ENCODE measurements at regions not wholly inside any gene's neighbourhood (a gene's known extent, or its start where the extent isn't known, plus 50 kb on each side); places are given as distances from the start of the nearest gene placed in this dataset.

DNA sequence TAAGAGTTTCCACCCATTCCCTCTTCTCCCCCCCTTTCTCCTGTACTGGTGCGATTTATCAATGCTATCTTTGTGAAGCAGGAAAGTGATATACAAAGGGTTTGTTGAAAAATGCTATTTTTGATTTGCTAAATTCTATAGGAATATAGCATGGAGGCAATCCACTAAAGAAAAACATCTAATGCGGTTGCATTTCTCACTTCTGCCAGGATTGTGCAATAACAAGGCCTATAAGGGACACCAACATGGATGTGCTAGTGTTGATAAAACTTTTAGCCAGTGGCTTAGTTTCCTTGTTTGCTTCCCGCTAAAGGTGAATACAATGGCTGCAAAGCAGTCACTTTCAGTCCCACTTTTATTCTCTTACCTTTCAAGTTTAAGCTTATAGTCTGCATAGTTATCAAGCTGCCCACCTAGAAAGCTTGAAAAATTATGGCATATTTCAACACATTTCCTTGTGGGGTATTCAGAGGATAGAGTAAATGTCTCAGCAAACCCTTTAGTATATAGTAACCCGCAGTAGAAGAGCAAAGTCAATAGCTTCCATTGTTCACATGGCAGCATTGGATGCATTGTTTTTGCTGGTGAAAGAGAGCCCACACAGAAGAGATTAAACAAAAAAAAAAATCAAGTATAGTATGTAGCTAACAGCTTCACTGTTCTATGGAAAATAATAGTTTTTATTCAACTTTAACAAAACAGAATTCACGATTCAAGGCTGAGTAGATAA lies 674.6 kb upstream of the SEMA6A start:
- H3K9me3 ChIP-seq (replicated peaks; ENCODE audit: insufficient read depth, low read length) = no peaks in the 10 kb centered on the region
- H3K9ac ChIP-seq (ENCODE audit: low read length) = no peak overlapping the region
- H3F3A ChIP-seq (ENCODE audit: insufficient read depth, low read length) = no peaks in the 10 kb centered on the region
- H2AFZ ChIP-seq (ENCODE audit: low read length) = no peak overlapping the region
- H3K9me2 ChIP-seq (replicated peaks; ENCODE audit: insufficient read depth, low read length) = no peaks in the 10 kb centered on the region
- H3K36me3 ChIP-seq (replicated peaks; ENCODE audit: insufficient read depth, low read length) = no peaks in the 10 kb centered on the region
- H3K27ac ChIP-seq (ENCODE audit: low read length) = no peak overlapping the region
- no peaks in the 10 kb centered on the region for H3K4me1 ChIP-seq (ENCODE audit: low read length)
- no peaks in the 10 kb centered on the region for H3K79me2 ChIP-seq (ENCODE audit: low read length)
- H4K20me1 ChIP-seq (ENCODE audit: insufficient read depth, low read length) = no peaks in the 10 kb centered on the region
- DNase-seq = no peak
- H3K27me3 ChIP-seq (replicated peaks; ENCODE audit: insufficient read depth, low read length) = no peaks in the 10 kb centered on the region
- no peak overlapping the region for H3K4me2 ChIP-seq (ENCODE audit: low read depth, low read length)
- TF ChIP-seq, protein P1, sequence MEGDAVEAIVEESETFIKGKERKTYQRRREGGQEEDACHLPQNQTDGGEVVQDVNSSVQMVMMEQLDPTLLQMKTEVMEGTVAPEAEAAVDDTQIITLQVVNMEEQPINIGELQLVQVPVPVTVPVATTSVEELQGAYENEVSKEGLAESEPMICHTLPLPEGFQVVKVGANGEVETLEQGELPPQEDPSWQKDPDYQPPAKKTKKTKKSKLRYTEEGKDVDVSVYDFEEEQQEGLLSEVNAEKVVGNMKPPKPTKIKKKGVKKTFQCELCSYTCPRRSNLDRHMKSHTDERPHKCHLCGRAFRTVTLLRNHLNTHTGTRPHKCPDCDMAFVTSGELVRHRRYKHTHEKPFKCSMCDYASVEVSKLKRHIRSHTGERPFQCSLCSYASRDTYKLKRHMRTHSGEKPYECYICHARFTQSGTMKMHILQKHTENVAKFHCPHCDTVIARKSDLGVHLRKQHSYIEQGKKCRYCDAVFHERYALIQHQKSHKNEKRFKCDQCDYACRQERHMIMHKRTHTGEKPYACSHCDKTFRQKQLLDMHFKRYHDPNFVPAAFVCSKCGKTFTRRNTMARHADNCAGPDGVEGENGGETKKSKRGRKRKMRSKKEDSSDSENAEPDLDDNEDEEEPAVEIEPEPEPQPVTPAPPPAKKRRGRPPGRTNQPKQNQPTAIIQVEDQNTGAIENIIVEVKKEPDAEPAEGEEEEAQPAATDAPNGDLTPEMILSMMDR (IDR thresholded peaks at IDR 0.05; ENCODE audit: low read length) = no peak
- TF ChIP-seq EZH2phosphoT487 (IDR thresholded peaks at IDR 0.05; ENCODE audit: low read length) = no peak
- TF ChIP-seq EZH2 (optimal IDR thresholded peaks at IDR 0.05; ENCODE audit: low read depth, low read length) = no peak
- no peak overlapping the region for H3K4me3 ChIP-seq (ENCODE audit: low read length)

DNA sequence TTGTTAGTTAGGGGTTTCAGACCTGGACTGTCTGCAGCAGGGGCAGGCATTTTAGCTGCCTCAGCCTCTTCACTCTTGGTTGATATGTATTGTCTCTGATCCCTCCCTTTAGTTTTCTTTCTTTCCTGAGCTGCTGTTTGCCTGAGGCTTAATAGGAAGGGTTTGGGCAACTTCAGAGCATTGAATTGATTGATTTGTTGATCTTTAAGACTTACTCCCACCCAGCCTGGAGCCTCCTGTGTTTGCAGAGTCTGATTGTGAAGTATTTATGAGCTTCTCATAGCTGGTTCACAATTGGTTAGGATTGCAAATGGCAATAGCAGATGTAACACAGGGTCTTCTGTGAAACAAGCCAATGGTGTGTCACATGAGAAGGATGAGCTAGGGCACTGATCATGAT lies 671.8 kb upstream of the SEMA6A start:
- TF ChIP-seq EZH2 (optimal IDR thresholded peaks at IDR 0.05; ENCODE audit: low read depth, low read length) = no peak
- TF ChIP-seq, protein P1 (IDR thresholded peaks at IDR 0.05; ENCODE audit: low read length) = no peak
- TF ChIP-seq EZH2phosphoT487 (IDR thresholded peaks at IDR 0.05; ENCODE audit: low read length) = no peak
- no peaks in the 10 kb centered on the region for H3K4me1 ChIP-seq (ENCODE audit: low read length)
- H3K36me3 ChIP-seq (replicated peaks; ENCODE audit: insufficient read depth, low read length) = no peaks in the 10 kb centered on the region
- no peak overlapping the region for H2AFZ ChIP-seq (ENCODE audit: low read length)
- no peaks in the 10 kb centered on the region for H3K27me3 ChIP-seq (replicated peaks; ENCODE audit: insufficient read depth, low read length)
- no peaks in the 10 kb centered on the region for H3F3A ChIP-seq (ENCODE audit: insufficient read depth, low read length)
- H3K9me2 ChIP-seq (replicated peaks; ENCODE audit: insufficient read depth, low read length) = no peaks in the 10 kb centered on the region
- no peak overlapping the region for H3K4me2 ChIP-seq (ENCODE audit: low read depth, low read length)
- H3K79me2 ChIP-seq (ENCODE audit: low read length) = no peaks in the 10 kb centered on the region
- no peaks in the 10 kb centered on the region for H3K9me3 ChIP-seq (replicated peaks; ENCODE audit: insufficient read depth, low read length)
- no peaks in the 10 kb centered on the region for H4K20me1 ChIP-seq (ENCODE audit: insufficient read depth, low read length)
- no peak overlapping the region for H3K9ac ChIP-seq (ENCODE audit: low read length)
- no peak for DNase-seq
- no peak overlapping the region for H3K4me3 ChIP-seq (ENCODE audit: low read length)
- H3K27ac ChIP-seq (ENCODE audit: low read length) = no peak overlapping the region

DNA sequence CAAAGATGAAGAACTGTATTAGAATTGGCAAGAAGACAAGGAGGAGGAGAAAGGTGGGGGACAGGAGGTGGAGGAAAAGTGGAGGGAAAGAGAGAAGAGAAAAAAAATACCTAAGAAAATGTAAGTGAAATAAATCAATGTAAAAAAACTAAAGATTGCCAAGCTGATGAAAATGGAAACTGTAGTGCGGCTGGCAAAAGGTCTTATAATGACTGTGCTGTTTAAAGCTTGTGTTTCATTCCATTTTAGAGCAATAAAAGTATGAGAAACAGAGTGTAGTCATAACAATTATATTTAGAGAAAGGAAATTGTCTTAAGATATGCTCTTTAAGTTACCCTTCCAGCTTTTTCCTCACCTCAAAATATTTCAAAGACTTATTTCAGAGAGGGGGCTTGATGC lies 670.5 kb upstream of the SEMA6A start:
- no peak overlapping the region for H3K27ac ChIP-seq (ENCODE audit: low read length)
- no peak overlapping the region for H3K4me2 ChIP-seq (ENCODE audit: low read depth, low read length)
- no peak overlapping the region for H3K9ac ChIP-seq (ENCODE audit: low read length)
- no peaks in the 10 kb centered on the region for H3K27me3 ChIP-seq (replicated peaks; ENCODE audit: insufficient read depth, low read length)
- DNase-seq = no peak
- no peak overlapping the region for H2AFZ ChIP-seq (ENCODE audit: low read length)
- no peaks in the 10 kb centered on the region for H3F3A ChIP-seq (ENCODE audit: insufficient read depth, low read length)
- H3K4me1 ChIP-seq (ENCODE audit: low read length) = no peaks in the 10 kb centered on the region
- no peaks in the 10 kb centered on the region for H3K9me2 ChIP-seq (replicated peaks; ENCODE audit: insufficient read depth, low read length)
- no peak for TF ChIP-seq EZH2phosphoT487 (IDR thresholded peaks at IDR 0.05; ENCODE audit: low read length)
- TF ChIP-seq, protein P1 (IDR thresholded peaks at IDR 0.05; ENCODE audit: low read length) = no peak
- no peak for TF ChIP-seq EZH2 (optimal IDR thresholded peaks at IDR 0.05; ENCODE audit: low read depth, low read length)
- H3K4me3 ChIP-seq (ENCODE audit: low read length) = no peak overlapping the region
- H4K20me1 ChIP-seq (ENCODE audit: insufficient read depth, low read length) = no peaks in the 10 kb centered on the region
- H3K79me2 ChIP-seq (ENCODE audit: low read length) = no peaks in the 10 kb centered on the region
- H3K36me3 ChIP-seq (replicated peaks; ENCODE audit: insufficient read depth, low read length) = no peaks in the 10 kb centered on the region
- no peaks in the 10 kb centered on the region for H3K9me3 ChIP-seq (replicated peaks; ENCODE audit: insufficient read depth, low read length)
